ENCODE measurements at regions not wholly inside any gene's neighbourhood (a gene's known extent, or its start where the extent isn't known, plus 50 kb on each side); places are given as distances from the start of the nearest gene placed in this dataset.
"Not testable (repeated sequence)": the region's sequence is repeated elsewhere in the genome, so short reads cannot be mapped to it uniquely, and the experiment has no call there.

DNA sequence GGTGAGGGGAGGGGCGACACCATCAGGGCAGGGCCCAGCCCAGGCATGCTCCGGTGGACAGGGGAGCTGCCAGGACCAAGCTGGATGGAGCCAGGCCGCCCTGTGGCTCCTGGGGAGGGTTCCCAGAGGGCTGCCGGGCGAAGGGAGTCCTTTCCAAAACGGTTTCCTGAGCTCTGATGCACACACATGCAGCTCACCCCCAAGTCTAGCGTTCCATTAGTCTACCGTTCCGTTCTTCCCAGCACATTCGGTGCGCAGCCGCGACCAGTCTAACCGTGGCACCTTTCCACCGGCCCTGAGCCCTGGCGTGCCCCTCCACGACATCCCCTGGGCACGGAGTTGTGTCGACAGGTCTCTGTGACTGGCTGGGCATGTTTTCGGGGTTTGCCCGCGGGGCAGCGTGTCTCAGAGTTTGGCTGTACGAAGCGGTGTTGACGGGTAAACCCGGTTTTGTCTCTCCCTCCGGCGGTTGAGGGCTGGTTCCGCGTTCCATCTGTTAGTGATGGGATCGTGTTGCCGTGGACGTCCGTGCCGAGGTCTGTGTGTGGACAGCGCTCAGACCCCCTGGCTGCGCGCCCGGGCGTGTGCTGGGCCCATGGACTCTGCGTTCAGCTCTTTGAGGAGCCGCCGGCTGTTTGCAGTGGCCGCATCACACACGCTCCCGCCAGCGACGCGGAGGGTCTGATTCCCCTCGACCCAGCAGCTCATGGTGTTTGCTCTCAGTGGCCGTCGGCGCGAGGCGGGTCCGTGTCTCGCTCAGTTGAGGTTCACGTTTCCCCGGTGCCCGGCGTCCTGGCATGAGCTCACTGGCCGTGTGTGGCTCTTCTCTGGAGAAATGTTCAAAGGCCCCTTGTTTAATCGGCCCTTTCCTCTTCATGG is 121.2 kb downstream of the IGLL1 start:
- H3K27me3 Mint-ChIP-seq = peaks cover 17% of the 10 kb centered on the region
- no peaks in the 10 kb centered on the region for H3K36me3 Mint-ChIP-seq
- H3K9me3 Mint-ChIP-seq (ENCODE audit: low read depth) = no peaks in the 10 kb centered on the region
- no peak overlapping the region for H3K4me3 Mint-ChIP-seq
- H3K27ac Mint-ChIP-seq = no peak overlapping the region
- peaks cover 10% of the 10 kb centered on the region for H3K4me1 Mint-ChIP-seq (ENCODE audit: low read depth)

- no peak overlapping the region for H3K27ac Mint-ChIP-seq
- H3K36me3 Mint-ChIP-seq = no peaks in the 10 kb centered on the region
- peaks cover 16% of the 10 kb centered on the region for H3K27me3 Mint-ChIP-seq
- no peaks in the 10 kb centered on the region for H3K9me3 Mint-ChIP-seq (ENCODE audit: low read depth)
- peaks cover 10% of the 10 kb centered on the region for H3K4me1 Mint-ChIP-seq (ENCODE audit: low read depth)
- no peak overlapping the region for H3K4me3 Mint-ChIP-seq
Observed at GRCh38 chr22:23457380-23457985, 122.6 kb downstream of the IGLL1 start.

GRCh38 chr22:23456666-23457379 is 123.3 kb downstream of the IGLL1 start:
- H3K9me3 Mint-ChIP-seq (ENCODE audit: low read depth); H3K4me1 Mint-ChIP-seq (ENCODE audit: low read depth); H3K36me3 Mint-ChIP-seq; H3K4me3 Mint-ChIP-seq; H3K27ac Mint-ChIP-seq: not testable (repeated sequence)
- peaks cover 15% of the 10 kb centered on the region for H3K27me3 Mint-ChIP-seq

DNA sequence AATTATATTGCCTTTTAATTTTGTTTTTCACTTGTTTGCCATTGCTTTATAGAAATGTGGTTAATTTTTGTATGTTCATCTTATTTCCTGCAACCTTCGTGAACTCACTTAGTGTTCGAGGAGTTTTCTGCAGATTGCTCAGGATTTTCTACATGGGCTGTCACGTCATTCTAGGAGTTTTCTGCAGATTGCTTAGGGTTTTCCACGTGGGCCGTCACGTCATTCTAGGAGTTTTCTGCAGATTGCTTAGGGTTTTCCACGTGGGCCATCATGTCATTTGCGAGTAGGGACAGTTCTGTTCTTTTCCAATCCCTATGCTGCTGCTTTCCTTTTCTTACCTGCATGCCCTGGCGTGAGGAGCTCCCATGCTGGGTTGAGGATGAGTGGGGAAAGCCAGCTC is 125.7 kb downstream of the IGLL1 start:
- not testable (repeated sequence) for H3K36me3 Mint-ChIP-seq; H3K4me1 Mint-ChIP-seq (ENCODE audit: low read depth); H3K4me3 Mint-ChIP-seq; H3K9me3 Mint-ChIP-seq (ENCODE audit: low read depth); H3K27ac Mint-ChIP-seq
- H3K27me3 Mint-ChIP-seq = peaks cover 13% of the 10 kb centered on the region

DNA sequence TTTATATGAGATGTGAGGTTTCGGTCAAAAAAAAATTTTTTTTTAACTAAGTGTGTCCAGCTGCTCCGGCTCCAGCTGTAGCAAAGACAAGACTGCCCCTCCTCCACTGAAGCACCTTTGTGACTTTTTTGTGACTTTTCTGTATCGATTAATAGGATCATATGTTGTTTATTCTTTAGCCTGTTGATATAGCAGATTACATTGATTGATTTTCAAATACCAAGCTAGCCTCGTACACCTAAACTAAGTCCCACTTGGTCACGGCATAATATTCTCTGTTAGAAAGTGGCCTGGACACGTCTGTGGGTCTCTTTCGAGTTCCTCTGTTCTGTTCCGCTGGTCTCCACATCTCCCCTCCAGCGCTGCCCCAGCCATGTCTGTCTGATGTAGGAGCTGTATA is 126.8 kb downstream of the IGLL1 start:
- Mint-ChIP-seq H3K27me3 (peaks cover 13% of the 10 kb centered on the region), H3K36me3 (no peaks in the 10 kb centered on the region), H3K27ac (no peak overlapping the region), H3K9me3 (ENCODE audit: low read depth) (no peaks in the 10 kb centered on the region), H3K4me1 (ENCODE audit: low read depth) (peaks cover 10% of the 10 kb centered on the region), H3K4me3 (no peak overlapping the region)

- Mint-ChIP-seq H3K4me1 (ENCODE audit: low read depth) (peaks cover 10% of the 10 kb centered on the region), H3K27ac (no peak overlapping the region), H3K9me3 (ENCODE audit: low read depth) (no peaks in the 10 kb centered on the region), H3K27me3 (peaks cover 11% of the 10 kb centered on the region), H3K36me3 (no peaks in the 10 kb centered on the region), H3K4me3 (no peak overlapping the region)
Observed at GRCh38 chr22:23452231-23453010, 127.7 kb downstream of the IGLL1 start.

- not testable (repeated sequence) for H3K27ac Mint-ChIP-seq; H3K36me3 Mint-ChIP-seq; H3K4me3 Mint-ChIP-seq; H3K9me3 Mint-ChIP-seq (ENCODE audit: low read depth); H3K4me1 Mint-ChIP-seq (ENCODE audit: low read depth); H3K27me3 Mint-ChIP-seq
Observed at GRCh38 chr22:23451452-23452230, 128.4 kb downstream of the IGLL1 start.

- not testable (repeated sequence) for H3K4me3 Mint-ChIP-seq; H3K27ac Mint-ChIP-seq; H3K9me3 Mint-ChIP-seq (ENCODE audit: low read depth); H3K27me3 Mint-ChIP-seq; H3K4me1 Mint-ChIP-seq (ENCODE audit: low read depth); H3K36me3 Mint-ChIP-seq
Observed at GRCh38 chr22:23450821-23451220, 129.3 kb downstream of the IGLL1 start.

DNA sequence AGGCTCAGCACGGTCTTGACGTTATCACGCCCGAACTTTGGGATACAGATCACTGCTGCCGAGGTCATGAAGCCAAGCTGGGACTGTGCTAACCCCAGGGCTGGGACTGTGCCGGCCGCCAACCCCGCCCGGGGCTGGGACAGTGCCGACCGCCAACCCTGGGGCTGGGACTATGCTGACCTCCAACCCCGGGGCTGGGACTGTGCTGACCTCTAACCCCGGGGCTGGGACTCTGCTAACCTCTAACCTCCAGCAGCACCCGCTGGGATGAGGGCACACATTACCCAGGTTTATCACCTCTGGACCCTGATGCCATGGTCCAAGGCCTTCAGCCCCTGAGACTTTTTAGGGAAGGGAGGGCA is 129.7 kb downstream of the IGLL1 start:
- Mint-ChIP-seq H3K4me1 (ENCODE audit: low read depth) (no peaks in the 10 kb centered on the region), H3K27ac (no peak overlapping the region), H3K36me3 (peaks cover 2% of the 10 kb centered on the region), H3K9me3 (ENCODE audit: low read depth) (peaks cover under 1% of the 10 kb centered on the region), H3K27me3 (peaks cover 4% of the 10 kb centered on the region), H3K4me3 (no peak overlapping the region)

- not testable (repeated sequence) for H3K36me3 Mint-ChIP-seq; H3K27me3 Mint-ChIP-seq; H3K4me3 Mint-ChIP-seq; H3K27ac Mint-ChIP-seq; H3K9me3 Mint-ChIP-seq (ENCODE audit: low read depth); H3K4me1 Mint-ChIP-seq (ENCODE audit: low read depth)
Observed at GRCh38 chr22:23449748-23450433, 130.2 kb downstream of the IGLL1 start.

- not testable (repeated sequence) for H3K4me1 Mint-ChIP-seq (ENCODE audit: low read depth); H3K9me3 Mint-ChIP-seq (ENCODE audit: low read depth); H3K36me3 Mint-ChIP-seq; H3K4me3 Mint-ChIP-seq; H3K27me3 Mint-ChIP-seq; H3K27ac Mint-ChIP-seq
Observed at GRCh38 chr22:23448499-23449288, 131.4 kb downstream of the IGLL1 start.

GRCh38 chr22:23446796-23447350 is 133.2 kb downstream of the IGLL1 start:
- Mint-ChIP-seq H3K27ac (no peak overlapping the region), H3K27me3 (no peaks in the 10 kb centered on the region), H3K4me3 (no peak overlapping the region), H3K36me3 (peaks cover 2% of the 10 kb centered on the region), H3K4me1 (ENCODE audit: low read depth) (no peaks in the 10 kb centered on the region), H3K9me3 (ENCODE audit: low read depth) (peaks cover 3% of the 10 kb centered on the region)

DNA sequence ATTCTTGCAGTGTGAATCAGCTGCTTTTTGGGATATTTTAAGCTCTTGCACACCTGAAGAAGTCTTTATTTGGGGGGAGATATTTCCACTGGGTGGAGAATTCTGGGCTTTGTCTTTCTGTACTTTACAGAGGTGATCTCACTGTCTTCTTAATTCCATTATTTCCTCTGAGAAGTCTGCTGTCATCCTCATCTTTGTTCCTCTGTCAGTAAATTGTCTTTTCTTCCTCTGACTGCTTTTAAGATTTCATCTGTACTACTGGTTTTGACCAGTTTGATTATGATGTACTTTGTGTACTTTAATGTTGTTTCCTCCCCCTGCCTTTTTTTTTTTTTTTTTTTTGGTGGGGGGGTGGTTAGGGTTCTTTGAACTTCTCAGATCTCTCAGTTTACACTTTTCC is 133.9 kb downstream of the IGLL1 start:
- not testable (repeated sequence) for H3K27ac Mint-ChIP-seq; H3K4me1 Mint-ChIP-seq (ENCODE audit: low read depth); H3K36me3 Mint-ChIP-seq; H3K4me3 Mint-ChIP-seq; H3K27me3 Mint-ChIP-seq; H3K9me3 Mint-ChIP-seq (ENCODE audit: low read depth)
